ENCODE measurements at regions not wholly inside any gene's neighbourhood (a gene's known extent, or its start where the extent isn't known, plus 50 kb on each side); places are given as distances from the start of the nearest gene placed in this dataset.
"Not testable (repeated sequence)": the region's sequence is repeated elsewhere in the genome, so short reads cannot be mapped to it uniquely, and the experiment has no call there.

DNA sequence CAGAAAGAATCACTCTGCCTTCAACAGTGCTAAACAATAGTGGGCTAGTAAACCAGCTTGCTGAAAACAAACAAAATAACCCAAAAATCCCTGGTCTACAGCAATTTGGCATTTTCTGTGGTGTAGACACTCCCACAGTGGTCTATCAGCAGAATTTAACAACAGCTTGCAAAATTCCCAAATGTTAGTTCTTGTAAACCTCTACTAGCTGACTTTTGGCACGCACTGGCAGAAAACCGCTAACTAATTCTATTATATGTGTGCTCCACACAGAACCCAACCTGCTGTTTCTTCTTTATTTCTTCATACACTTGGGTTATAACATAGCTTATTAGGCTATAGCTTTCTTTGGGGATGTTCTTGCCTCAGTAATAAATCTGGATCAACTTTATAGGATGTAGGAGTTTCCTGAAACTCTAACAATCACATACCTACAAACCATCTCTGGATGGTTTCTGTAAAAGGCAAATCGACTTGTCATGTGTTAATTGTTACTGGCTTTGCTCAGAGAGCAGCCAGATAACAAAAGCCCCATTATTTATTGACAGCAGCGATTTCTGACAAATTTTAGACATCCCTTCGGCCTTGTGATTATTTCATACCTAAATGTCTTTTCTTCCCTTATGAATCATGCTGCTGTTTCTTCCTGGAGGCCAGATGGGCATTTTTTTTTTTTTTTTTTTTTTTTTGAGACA, 82.7 kb upstream of the NAA35 start:
- ChIA-PET POLR2A (no interaction called here), CTCF (no interaction called here)
- TF ChIP-seq FOXS1 (CRISPR knock-in tag; IDR thresholded peaks at IDR 0.05) = no peak
- Histone ChIP-seq H3K9me3 (no peaks in the 10 kb centered on the region), H3K4me1 (no peaks in the 10 kb centered on the region), H3K4me3 (no peak overlapping the region), H3K27ac (no peak overlapping the region), H3K4me2 (no peak overlapping the region)
- FAIRE-seq (no peak), ATAC-seq (no peak), DNase-seq (ENCODE audit: low read depth in 1 of 2, low spot score in 1 of 2) (no peak)
- 86% methylated on average over 5 of the region's 5 CpGs for WGBS (ENCODE audit: missing lambda C conversion rate)

- Histone ChIP-seq H3K4me2 (no peak overlapping the region), H3K9me3 (no peaks in the 10 kb centered on the region), H3K4me3 (no peak overlapping the region), H3K27ac (no peak overlapping the region), H3K4me1 (no peaks in the 10 kb centered on the region)
- ChIA-PET POLR2A (no interaction called here), CTCF (interaction anchor here (0.6 kb wide), 1 partner anchor 40 kb away, joined by 3 read pairs; no protein-coding TSS in a partner anchor)
- FAIRE-seq (no peak), ATAC-seq (no peak), DNase-seq (ENCODE audit: low read depth in 1 of 2, low spot score in 1 of 2) (no peak)
- TF ChIP-seq PBX3 (IDR thresholded peaks at IDR 0.05) (no peak), RAD21 (conservative IDR thresholded peaks at IDR 0.05 in 1 of 2, IDR thresholded peaks at IDR 0.05 in 1 of 2) (no peak), HOXB13 (CRISPR knock-in tag; IDR thresholded peaks at IDR 0.05; ENCODE audit: low read depth) (no peak), RFX5 (IDR thresholded peaks at IDR 0.05) (no peak), NFE2L2 (conservative IDR thresholded peaks at IDR 0.05; ENCODE audit: low read length) (no peak)
- 93% methylated on average over 1 of the region's 1 CpG for WGBS (ENCODE audit: missing lambda C conversion rate)
Observed at GRCh38 chr9:85859765-85860164, 81.2 kb upstream of the NAA35 start.

- DNase-seq (ENCODE audit: low read depth in 1 of 2, low spot score in 1 of 2); H3K4me3 ChIP-seq; ATAC-seq; H3K4me1 ChIP-seq; H3K4me2 ChIP-seq; FAIRE-seq; CTCF ChIA-PET; POLR2A ChIA-PET; H3K9me3 ChIP-seq; H3K27ac ChIP-seq: not testable (repeated sequence)
- WGBS (ENCODE audit: missing lambda C conversion rate) = 91% methylated on average over 5 of the region's 5 CpGs
Observed at GRCh38 chr9:85861882-85862281, 79.1 kb upstream of the NAA35 start.

DNA sequence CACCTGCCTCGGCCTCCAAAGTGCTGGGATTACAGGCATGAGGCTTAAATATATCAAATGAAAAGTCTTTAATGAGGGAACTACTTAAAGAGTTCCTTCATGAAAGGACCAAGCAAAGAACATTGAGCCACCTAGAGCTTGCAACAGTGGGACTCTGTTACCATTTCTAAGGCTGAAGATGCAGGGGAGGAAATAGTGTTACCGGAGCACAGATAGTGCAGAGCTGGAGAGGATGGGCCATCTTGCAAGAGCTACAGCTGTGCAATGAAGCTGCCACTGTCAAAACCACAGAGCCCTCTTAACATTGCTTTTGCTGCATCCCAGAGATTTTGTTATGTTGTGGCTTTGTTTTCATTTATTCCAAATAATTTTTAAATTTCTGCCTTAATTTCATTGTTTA, 77.1 kb upstream of the NAA35 start:
- Histone ChIP-seq H3K4me1 (no peaks in the 10 kb centered on the region), H3K9me3 (no peaks in the 10 kb centered on the region), H3K27ac (no peak overlapping the region), H3K4me2 (no peak overlapping the region), H3K4me3 (no peak overlapping the region)
- ChIA-PET POLR2A (no interaction called here), CTCF (no interaction called here)
- TF ChIP-seq BHLHE40 (IDR thresholded peaks at IDR 0.05; ENCODE audit: low read depth, low read length) = no peak
- no peak for TF ChIP-seq NFE2L2 (conservative IDR thresholded peaks at IDR 0.05; ENCODE audit: low read length)
- no peak for TF ChIP-seq RARB (CRISPR knock-in tag; IDR thresholded peaks at IDR 0.05)
- TF ChIP-seq CHD4 (IDR thresholded peaks at IDR 0.05; ENCODE audit: borderline replicate concordance) = no peak
- TF ChIP-seq MYC (IDR thresholded peaks at IDR 0.05; ENCODE audit: borderline replicate concordance, low read length) = no peak
- no peak for TF ChIP-seq NPAS2 (CRISPR knock-in tag; IDR thresholded peaks at IDR 0.05; ENCODE audit: borderline replicate concordance)
- no peak for TF ChIP-seq FOXS1 (CRISPR knock-in tag; IDR thresholded peaks at IDR 0.05)
- no peak for TF ChIP-seq PHF8 (IDR thresholded peaks at IDR 0.05; ENCODE audit: borderline replicate concordance, low read depth)
- TF ChIP-seq ESRRA (IDR thresholded peaks at IDR 0.05; ENCODE audit: borderline replicate concordance, low read length) = no peak
- TF ChIP-seq EHMT2 (IDR thresholded peaks at IDR 0.05; ENCODE audit: low read depth) = no peak
- no peak for TF ChIP-seq EHF (CRISPR knock-in tag; IDR thresholded peaks at IDR 0.05)
- no peak for TF ChIP-seq NR3C1 (IDR thresholded peaks at IDR 0.05)
- no peak for TF ChIP-seq RCOR1 (IDR thresholded peaks at IDR 0.05; ENCODE audit: low read depth, low read length)
- no peak for TF ChIP-seq CHD2 (IDR thresholded peaks at IDR 0.05; ENCODE audit: low read length, partially characterized antibody)
- no peak for TF ChIP-seq HOXA7 (CRISPR knock-in tag; IDR thresholded peaks at IDR 0.05)
- no peak for TF ChIP-seq MAX (IDR thresholded peaks at IDR 0.05)
- TF ChIP-seq POLR2A (IDR thresholded peaks at IDR 0.05; ENCODE audit: low read length) = no peak
- TF ChIP-seq RAD21 (conservative IDR thresholded peaks at IDR 0.05 in 1 of 2, IDR thresholded peaks at IDR 0.05 in 1 of 2) = no peak
- no peak for TF ChIP-seq HOXB5 (CRISPR knock-in tag; IDR thresholded peaks at IDR 0.05)
- no peak for ATAC-seq
- no peak for DNase-seq (ENCODE audit: low read depth in 1 of 2, low spot score in 1 of 2)
- no peak for FAIRE-seq
- WGBS (ENCODE audit: missing lambda C conversion rate) = 86% methylated on average over 2 of the region's 2 CpGs

Data from A549 (cell line).